Body of pancreas (tissue), 4 donors: ENCODE measurements at regions not wholly inside any gene's neighbourhood (a gene's known extent, or its start where the extent isn't known, plus 50 kb on each side); places are given as distances from the start of the nearest gene placed in this dataset.

ENCODE experiments used
- ATAC-seq: fragments of 150-250 bp; one replicate; pipeline ENCODE4 v1.9.1; 2016
- DNase-seq, 4 donors: peaks; one replicate each; pipeline ENCODE4 v3.0.0-alpha.2; 2019
- H3K27ac ChIP-seq, 4 donors: fragments of 200-600 bp; sonication (generic); 1 replicate in 3 of 4; 2 replicates in 1 of 4; pipeline versions ENCODE4 v1.5.1 to v1.6.1; 2016 to 2019; ENCODE audit warnings: mild to moderate bottlenecking in 1 of 4, mixed read lengths in 1 of 4, moderate library complexity in 1 of 4
- H3K27me3 ChIP-seq, 2 donors: fragments of 200-600 bp; sonication (generic); one replicate each; pipeline ENCODE4 v1.6.0; 2016; ENCODE audit warnings: mild to moderate bottlenecking in 1 of 2
- H3K36me3 ChIP-seq, 2 donors: fragments of 200-600 bp; sonication (generic); replicated peaks in 1 of 2; 2 replicates each; pipeline ENCODE4 v1.5.1; 2016; ENCODE audit warnings: low read depth in 2 of 2; ENCODE audit not compliant: insufficient read depth in 1 of 2
- H3K4me1 ChIP-seq: fragments of 200-600 bp; sonication (generic); one replicate; pipeline ENCODE4 v1.6.0; 2016
- H3K4me3 ChIP-seq, 2 donors: fragments of 200-600 bp; sonication (generic); 1 replicate in 1 of 2; 2 replicates in 1 of 2; pipeline ENCODE4 v1.5.1; 2016 to 2019
- H3K9me3 ChIP-seq, 3 donors: fragments of 200-600 bp; sonication (generic); 1 replicate in 2 of 3; 2 replicates in 1 of 3; pipeline ENCODE4 v1.5.1; 2016
- POLR2A ChIP-seq, 3 donors: fragments of 450-650 bp; IDR thresholded peaks; one replicate each; pipeline ENCODE4 v1.6.1; 2016; ENCODE audit warnings: antibody characterized with exemption in 3 of 3, mild to moderate bottlenecking in 2 of 3
- WGBS, 2 donors: methylation state at CpG; one replicate each; pipeline ENCODE4 v1.1.5; 2017; 5-methylcytosine and 5-hydroxymethylcytosine counted together
- intact Hi-C: fragments of 100-400 bp; cut with DNase I; formaldehyde crosslinking; loops from one replicate; pipeline ENCODE4 v1.15.1; 2023
- TF ChIP-seq, protein P1 (sequence below), 7 experiments: fragments of 450-650 bp in 4 of 7; fragments of 200-600 bp in 3 of 7; sonication (generic) in 3 of 7; IDR thresholded peaks; one replicate each; pipeline ENCODE4 v1.5.1; 2016 to 2019; ENCODE audit warnings: antibody characterized with exemption in 7 of 7

DNA sequence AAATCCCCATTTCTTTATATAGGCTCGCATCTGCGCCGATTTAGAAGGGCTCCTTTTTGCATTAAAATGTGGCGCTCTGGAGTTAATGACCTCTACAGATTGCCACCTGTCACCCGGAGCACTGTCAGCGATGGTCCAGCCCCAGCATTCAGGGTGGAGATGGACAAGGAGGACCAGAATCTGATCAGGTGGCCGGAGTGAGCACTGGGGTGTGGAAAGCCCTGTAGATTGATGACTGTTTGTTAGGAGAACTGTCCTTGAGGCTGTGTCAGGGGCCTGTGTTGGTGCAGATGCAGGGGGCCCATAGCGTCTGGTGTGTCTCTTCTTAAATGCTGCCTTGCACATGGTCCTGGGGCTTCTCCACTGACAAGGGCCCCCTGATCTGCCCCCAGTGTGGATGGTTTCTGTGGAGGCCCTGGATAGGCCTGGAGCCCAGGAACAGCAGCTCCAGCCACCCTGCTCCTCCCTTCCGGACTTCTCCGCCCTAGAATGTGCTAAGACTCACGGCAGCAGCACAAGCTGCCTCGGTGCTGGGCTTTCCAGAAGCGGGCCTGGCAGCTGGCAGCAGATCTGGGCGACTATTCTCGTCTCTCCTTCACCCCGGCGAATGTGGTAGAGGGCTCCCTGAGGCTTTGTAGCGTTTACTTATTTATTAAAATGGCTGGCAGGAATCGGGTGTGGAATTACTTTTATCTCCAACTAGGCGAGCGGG is 1333.3 kb downstream of the BRD1 start:
- Histone ChIP-seq H3K9me3 (no peaks in the 10 kb centered on the region), H3K27me3 (peaks cover 0 to 10% of the 10 kb centered on the region in 2 donors), H3K36me3 (no peaks in the 10 kb centered on the region), H3K4me3 (no peak overlapping the region), H3K4me1 (peaks cover 18% of the 10 kb centered on the region), H3K27ac (no peak overlapping the region)
- intact Hi-C loops, result no loop called here
- WGBS, 2 donors, result 54 to 57% methylated on average over 18 to 21 of the region's 21 CpGs
- TF ChIP-seq, protein P1, sequence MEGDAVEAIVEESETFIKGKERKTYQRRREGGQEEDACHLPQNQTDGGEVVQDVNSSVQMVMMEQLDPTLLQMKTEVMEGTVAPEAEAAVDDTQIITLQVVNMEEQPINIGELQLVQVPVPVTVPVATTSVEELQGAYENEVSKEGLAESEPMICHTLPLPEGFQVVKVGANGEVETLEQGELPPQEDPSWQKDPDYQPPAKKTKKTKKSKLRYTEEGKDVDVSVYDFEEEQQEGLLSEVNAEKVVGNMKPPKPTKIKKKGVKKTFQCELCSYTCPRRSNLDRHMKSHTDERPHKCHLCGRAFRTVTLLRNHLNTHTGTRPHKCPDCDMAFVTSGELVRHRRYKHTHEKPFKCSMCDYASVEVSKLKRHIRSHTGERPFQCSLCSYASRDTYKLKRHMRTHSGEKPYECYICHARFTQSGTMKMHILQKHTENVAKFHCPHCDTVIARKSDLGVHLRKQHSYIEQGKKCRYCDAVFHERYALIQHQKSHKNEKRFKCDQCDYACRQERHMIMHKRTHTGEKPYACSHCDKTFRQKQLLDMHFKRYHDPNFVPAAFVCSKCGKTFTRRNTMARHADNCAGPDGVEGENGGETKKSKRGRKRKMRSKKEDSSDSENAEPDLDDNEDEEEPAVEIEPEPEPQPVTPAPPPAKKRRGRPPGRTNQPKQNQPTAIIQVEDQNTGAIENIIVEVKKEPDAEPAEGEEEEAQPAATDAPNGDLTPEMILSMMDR (IDR thresholded peaks at IDR 0.05), result no peak
- no peak for TF ChIP-seq POLR2A (IDR thresholded peaks at IDR 0.05)
- no peak for DNase-seq
- no peak for ATAC-seq

DNA sequence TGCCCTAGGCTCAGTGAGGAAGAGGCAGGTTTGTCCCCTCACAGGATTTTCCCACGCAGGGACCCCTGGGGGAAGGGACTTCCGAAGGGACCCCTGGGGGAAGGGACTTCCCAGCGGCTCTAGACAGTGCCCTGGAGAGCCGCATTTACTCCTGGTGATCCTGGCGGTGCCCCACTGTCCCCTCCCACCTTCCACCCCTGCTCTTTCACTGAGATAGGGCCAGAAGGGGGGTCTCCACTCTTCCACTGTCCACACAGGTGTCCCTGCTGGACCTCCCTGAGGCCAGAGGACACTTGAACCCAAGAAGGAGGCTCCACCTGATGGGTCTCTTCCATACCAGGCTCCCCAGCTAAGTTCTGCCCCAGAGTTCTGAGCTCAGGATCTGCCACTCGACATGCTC is 1333.9 kb downstream of the BRD1 start:
- DNase-seq, result no peak
- Histone ChIP-seq H3K36me3 (no peaks in the 10 kb centered on the region), H3K9me3 (no peaks in the 10 kb centered on the region), H3K4me3 (no peak overlapping the region), H3K27me3 (peaks cover 0 to 10% of the 10 kb centered on the region in 2 donors), H3K27ac (no peak overlapping the region), H3K4me1 (peaks cover 18% of the 10 kb centered on the region)
- no peak for TF ChIP-seq POLR2A (IDR thresholded peaks at IDR 0.05)
- TF ChIP-seq, protein P1 (IDR thresholded peaks at IDR 0.05), result no peak
- ATAC-seq, result no peak
- WGBS, 2 donors, result 38 to 47% methylated on average over 4 to 6 of the region's 6 CpGs
- intact Hi-C loops, result no loop called here

DNA sequence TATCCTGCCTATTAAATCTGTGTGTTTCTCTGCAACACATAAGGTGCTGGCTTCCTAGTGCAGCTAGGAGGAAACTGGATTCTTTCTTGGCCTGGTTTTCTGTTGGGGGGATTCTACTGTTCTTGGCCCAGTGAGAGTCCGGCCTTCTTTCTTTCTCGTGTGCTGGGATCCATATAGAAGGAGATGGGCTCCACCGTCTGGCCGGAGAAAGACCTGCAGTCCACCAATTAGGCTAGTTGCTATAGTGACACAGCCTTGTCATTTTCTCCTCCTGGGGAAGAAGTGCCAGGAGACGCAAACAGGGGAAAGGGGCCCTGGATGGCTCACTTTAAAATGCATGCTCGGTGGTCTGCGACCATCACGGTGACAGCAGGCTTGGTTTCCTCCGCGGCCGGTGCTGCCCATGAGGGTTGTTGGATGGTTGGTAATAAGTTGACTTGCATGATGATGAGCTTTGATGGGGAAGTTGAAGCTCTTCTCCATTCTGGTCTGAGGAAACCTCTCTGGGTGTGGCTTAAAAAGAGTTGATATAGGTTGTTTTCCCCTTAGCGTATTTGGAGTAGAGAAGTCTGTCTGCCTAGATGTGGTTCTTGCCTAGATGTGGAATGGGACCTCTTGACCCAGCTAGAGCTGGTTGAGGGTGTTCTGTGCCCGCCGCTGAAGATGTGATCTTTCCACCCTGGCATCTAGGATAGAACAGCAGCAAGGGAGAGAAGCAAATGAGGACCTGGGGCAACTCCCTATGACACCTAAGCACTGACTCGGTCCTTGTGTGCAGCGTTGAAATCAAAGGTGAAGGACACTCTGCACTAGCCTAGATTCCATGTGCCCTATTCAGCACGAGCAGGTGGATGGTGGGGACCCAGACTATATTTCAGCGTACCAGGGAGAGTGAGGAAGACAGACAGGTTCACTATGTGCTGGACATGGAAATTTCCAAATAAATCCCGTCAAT is 1335.0 kb downstream of the BRD1 start:
- no peaks in the 10 kb centered on the region for H3K9me3 ChIP-seq
- TF ChIP-seq, protein P1 (IDR thresholded peaks at IDR 0.05), result peak; percentile 35 to 71 (median 69)
- TF ChIP-seq POLR2A (IDR thresholded peaks at IDR 0.05), result no peak
- intact Hi-C loops, result no loop called here
- peaks cover 18% of the 10 kb centered on the region for H3K4me1 ChIP-seq
- DNase-seq, result peak; percentile 61 to 74 (median 68)
- no peak overlapping the region for H3K27ac ChIP-seq
- no peak overlapping the region for H3K4me3 ChIP-seq
- H3K27me3 ChIP-seq, result peaks cover 0 to 10% of the 10 kb centered on the region in 2 donors
- peak; percentile 66 for ATAC-seq
- 14 to 16% methylated on average over 18 to 19 of the region's 19 CpGs for WGBS, 2 donors
- H3K36me3 ChIP-seq, result no peaks in the 10 kb centered on the region

- DNase-seq (peak in 1 of 4 donors; percentile 10), ATAC-seq (no peak)
- no peaks in the 10 kb centered on the region for H3K9me3 ChIP-seq
- H3K27ac ChIP-seq, result no peak overlapping the region
- H3K36me3 ChIP-seq, result no peaks in the 10 kb centered on the region
- H3K4me3 ChIP-seq, result no peak overlapping the region
- H3K4me1 ChIP-seq, result peaks cover 18% of the 10 kb centered on the region
- H3K27me3 ChIP-seq, result peaks cover 0 to 10% of the 10 kb centered on the region in 2 donors
- intact Hi-C loops, result no loop called here
- 20 to 34% methylated on average over 11 to 19 of the region's 19 CpGs for WGBS, 2 donors
- TF ChIP-seq POLR2A (IDR thresholded peaks at IDR 0.05), result no peak
- TF ChIP-seq, protein P1 (IDR thresholded peaks at IDR 0.05), result no peak
Measured at GRCh38 chr22:48491451-48491941, 1336.2 kb downstream of the BRD1 start.
